OCI-M1 (cell line): ENCODE measurements at regions not wholly inside any gene's neighbourhood (a gene's known extent, or its start where the extent isn't known, plus 50 kb on each side); places are given as distances from the start of the nearest gene placed in this dataset.
A peak's percentile ranks its signal among the peaks of the same experiment; 100 is the strongest.

Experiments used
- DNase-seq: peaks from one replicate; lab custom pipeline; 2025; lab: John Stamatoyannopoulos, UW

DNA sequence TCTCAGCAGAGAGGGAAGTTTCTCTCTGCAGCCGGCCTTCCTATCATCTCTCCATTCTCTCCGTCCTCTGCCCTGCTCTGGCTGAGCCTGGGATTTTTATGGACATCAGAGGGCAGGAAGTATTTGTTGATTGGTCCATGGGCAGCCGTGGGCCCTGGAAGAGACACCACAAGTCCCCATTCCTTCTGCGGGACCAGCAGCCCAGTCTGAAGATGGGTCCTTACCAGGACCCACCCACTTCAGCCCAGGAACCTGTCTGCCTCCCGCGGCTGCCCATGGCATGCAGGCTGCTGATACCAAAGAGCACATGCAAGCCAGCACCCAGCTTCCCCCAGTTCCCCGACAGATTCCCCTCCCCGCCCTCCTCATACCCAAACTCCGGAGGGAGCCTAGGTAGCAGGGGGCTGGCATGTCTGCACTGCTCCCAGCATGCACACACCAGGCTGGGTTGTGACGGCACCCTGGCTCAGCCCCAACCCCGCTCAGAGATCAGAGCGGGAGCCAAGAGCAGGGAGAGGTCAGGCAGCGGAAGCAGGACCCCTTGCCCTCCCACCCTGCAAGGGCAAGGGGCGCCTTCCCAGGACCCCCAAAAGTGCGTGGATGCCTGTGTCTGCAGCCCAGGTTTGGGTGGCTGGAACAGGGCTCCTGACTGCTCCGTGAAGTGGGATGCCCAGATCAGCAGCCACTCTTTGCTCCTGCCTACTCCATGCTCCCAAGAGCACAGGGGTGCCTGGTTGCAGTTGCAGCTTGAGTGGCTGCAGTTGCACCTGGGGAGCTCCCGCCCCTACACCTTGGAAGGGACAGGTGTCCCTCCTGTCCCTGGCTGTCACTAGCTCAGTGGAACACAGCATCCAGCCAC is 538.6 kb upstream of the POT1 start:
- DNase-seq: no peak

- DNase-seq: no peak
These were observed 535.9 kb upstream of the POT1 start for GRCh38 chr7:125465527-125465926.

- DNase-seq: no peak
These were observed 533.0 kb upstream of the POT1 start for GRCh38 chr7:125462615-125463014.

DNA sequence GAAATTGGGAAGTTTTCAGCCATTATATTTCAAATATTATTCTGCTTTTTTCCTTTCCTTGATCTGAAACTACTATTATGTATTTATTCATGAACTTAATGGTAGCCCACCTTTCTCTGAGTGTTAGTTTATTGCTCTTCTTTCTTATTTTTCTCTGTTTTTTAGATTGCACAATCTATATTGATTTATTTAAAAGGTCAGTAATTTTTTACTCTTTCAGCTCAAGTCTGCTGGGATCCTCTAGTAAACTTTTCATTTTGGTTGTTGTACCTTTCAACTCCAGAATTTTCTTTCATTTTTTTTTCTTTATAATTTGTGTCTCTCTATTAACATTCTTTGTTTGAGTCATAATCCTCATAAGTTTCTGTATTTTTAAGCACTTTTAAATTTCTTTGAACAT is 529.4 kb upstream of the POT1 start:
- DNase-seq: no peak

DNA sequence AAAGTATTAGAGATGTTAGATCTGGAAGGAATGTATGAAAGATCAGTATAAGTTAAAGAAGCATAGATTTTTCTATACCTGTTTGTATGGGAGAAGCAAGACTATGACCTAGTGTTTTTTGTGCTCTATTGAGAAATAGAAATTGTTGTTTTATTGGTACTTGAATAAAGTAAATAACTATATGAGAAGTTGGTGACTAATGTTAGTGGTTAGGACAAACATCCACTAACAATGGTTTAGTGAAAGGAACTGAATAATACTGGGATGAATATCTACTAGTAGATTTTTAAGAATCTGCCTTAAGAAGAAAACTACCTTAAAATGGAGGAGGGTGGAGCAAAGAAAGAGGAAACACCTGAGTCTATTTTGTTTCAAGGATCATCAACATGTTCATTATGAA is 521.1 kb upstream of the POT1 start:
- no peak for DNase-seq

- DNase-seq: no peak
These were observed 516.2 kb upstream of the POT1 start for GRCh38 chr7:125445836-125446235.

DNA sequence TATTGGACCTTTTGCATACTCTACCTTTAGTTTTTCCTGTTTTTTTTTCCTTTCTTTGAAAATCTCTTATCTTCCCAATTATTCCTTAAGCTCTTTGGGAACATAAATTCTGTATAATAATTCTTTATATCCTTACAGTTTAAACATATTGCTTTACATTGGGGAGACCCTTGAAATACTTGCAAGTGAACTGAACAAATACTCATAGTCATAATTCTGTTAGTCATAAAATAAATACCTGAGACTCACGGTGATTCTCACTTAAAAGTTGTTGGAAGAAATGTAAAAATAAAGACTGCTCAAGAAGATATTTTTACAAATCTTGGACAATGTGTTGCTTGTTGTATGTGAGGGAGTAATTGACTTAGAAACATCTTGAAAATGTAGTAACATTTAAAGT is 515.2 kb upstream of the POT1 start:
- no peak for DNase-seq

GRCh38 chr7:125436220-125436619 is 506.6 kb upstream of the POT1 start:
- DNase-seq: no peak

- no peak for DNase-seq
These were observed 501.7 kb upstream of the POT1 start for GRCh38 chr7:125431349-125431748.

GRCh38 chr7:125430013-125430412 is 500.4 kb upstream of the POT1 start:
- DNase-seq: no peak

GRCh38 chr7:125427676-125428075 is 498.1 kb upstream of the POT1 start:
- no peak for DNase-seq

DNA sequence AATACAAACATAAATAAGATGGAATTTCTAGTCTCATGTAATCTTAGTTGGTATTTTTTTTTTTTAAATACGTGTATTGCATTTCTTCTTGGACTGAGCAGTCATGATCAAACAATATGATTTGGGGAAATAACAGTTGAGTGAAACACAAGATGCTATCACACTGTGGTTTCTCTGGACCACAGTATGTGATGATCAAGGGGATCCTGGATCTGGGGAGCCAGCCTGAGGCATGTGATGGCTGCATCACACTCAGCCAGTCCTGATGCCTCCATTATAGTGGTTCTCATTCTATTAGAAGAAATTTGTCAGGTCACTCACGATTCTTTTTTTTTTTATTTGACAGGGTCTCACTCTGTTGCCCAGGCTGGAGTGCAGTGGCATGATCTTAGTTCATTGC is 495.9 kb upstream of the POT1 start:
- DNase-seq: no peak

DNA sequence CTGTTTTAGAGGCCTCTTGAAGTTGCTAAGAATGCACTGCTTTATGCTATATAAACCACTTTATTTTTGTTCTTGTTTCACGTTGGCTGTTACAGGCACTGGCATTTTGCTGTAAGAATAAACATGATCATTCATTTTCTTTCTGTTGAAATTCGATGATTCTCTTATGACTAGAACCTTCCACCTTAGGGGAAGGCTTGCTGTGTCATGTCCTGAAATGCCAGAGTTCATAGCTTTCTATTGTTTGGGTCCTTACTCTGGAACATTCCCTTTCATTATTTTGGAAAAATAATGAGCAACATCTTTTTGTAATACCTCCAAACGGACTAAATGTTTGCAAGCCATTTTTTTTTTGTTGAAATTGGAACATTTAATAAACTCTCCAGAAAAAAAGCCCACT is 495.1 kb upstream of the POT1 start:
- DNase-seq: no peak

DNA sequence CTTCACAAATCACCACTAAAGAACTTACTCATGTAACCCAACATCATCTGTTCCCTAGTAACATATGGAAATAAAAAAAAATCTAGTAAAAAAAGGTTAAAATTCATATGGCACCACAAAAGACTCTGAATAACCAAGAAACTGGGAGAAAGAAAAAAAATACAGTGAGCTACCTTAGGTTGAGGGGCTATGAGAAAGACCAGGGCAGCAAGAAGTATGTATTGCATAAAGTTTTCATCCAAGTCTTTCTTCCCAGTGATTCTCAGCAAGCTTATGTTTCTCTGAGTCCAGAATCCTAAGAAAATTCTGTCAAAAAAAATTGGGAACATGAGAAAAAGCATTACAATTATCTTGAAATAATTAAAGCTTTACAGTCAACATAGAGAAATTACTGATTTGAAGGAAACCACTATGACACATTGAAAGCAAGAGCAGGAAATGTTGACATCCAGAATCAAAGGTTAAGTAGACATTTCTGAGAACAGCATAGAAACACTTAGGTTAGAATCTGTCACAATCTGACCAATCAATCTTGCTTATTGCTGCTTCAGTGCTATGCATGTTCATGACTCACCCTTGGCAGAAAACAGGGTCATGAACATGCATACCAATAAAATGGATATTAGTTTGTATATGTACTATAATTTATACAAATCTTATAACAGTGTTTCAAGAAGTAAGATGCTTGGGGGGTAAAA is 494.0 kb upstream of the POT1 start:
- DNase-seq: peak; percentile 57

- DNase-seq: peak; percentile 21
These were observed 491.8 kb upstream of the POT1 start for GRCh38 chr7:125421407-125421806.

DNA sequence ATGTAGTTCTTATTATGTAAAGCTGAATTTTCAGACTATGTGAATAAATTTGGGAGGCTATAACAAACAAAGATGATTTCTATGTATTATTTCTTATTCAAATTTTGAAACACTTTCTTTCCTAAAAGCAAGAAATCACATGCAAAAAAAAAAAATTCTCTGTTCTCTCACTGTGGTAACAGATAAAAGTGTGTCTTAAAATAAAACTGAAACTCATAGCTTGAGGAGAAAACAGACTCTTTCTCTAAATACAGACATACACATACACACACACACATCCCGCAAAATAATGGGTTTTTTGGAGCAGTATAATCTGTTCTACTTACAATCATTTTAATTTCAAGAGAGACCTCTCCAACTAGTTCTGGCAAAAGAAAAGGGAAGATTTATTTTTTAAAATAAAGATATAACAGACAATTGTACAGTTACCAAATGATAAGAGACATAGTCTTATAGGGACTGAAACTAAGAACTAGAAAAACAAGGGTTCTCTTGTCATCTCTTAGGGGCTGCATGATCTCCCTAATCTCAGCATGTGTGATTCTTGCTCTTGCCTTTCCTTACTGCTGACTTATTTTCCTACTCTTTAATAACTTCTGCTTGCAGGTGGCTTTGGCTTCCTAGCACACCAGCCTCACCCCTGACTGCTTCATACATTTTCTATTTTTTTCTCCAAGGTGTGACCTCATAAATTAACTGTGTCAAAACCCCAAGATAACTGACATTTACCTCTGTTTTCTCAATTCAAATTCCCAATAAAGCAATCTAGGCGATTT is 483.5 kb upstream of the POT1 start:
- DNase-seq: peak; percentile 38

DNA sequence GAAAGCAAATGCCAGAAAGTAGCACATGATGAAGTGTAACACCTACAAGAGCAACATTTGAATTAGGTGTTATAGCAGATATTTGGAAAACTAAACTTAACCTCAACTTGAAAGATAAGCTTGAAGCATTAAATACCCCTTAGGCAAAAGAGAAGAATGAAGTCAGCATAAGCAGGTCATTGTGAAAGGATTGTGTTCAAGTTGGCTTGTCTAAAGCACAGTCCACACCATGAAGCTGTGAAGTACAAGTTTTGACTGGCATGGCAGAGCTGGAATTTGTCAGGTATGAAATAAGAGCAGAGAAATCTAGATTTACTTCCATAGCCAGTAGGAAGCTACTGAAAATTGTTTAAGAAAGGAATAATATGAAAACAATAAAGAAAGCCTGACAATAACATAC is 480.3 kb upstream of the POT1 start:
- no peak for DNase-seq

DNA sequence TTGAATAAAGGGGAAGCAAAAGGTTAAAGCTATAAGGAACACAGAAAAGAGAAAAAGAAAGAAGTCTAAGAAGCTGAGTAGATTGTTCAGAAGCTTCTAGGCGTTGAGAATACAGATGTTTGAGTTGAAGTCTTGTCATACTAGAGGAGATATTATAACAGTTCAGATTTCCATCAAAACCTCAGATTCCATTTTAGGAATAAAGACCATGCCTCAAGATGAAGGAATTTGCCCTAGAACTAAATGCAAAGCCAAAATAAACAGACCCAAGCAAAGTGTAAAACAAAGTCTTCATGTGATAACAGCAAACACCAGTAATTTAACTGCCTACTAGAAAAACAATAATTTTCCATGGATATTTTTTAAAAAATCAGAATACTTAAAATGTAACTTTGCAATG is 476.5 kb upstream of the POT1 start:
- no peak for DNase-seq

DNA sequence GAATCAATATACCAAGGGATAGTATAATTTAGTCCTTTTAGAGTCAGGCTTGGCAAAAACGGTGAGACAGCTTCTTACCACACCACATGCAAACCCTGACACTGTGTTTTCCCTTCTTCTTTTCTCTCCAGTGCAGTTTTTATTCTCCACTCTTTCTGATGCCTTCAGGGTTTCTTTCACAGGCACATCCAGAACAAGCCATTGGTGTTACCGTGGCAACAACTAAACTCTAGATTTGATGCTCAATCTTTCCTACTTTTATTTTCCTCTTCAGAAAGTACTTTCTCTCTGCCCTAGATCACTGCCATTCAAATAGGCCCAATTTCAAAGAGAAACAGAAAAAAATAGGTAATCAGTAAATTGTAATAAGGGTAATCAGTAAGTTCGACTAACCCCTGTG is 469.8 kb upstream of the POT1 start:
- DNase-seq: no peak

DNA sequence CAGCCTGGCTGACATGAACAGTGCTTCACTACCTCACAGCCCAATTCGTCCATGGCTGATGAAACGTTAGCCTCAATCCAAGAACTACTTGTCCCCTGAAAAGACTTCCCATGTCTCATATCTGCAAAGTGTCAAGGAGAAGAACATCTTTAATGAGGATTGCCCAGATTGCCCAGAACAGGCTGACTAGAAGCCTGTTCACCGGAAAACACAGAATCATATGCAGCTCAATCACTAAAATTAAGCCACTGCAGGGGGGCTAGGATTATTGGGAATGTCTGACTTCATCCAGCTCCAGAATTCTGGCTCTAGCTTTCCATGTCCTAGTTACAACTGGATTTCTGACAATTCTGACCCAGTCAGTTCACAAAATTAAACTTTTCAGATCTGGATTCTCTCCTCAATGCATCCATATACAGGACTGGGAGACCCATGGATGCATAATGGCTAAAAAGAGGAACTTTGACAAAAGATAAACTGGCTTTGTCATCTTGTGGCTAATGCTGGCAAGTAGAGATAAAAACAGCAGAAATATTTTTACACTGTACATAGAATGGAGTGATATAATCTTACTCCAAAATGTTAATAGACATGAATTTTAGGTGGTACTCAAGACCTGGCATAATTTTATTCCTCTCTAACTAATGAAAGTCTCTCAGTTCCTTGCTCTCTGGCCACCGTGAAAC is 467.0 kb upstream of the POT1 start:
- DNase-seq: peak; percentile 86

DNA sequence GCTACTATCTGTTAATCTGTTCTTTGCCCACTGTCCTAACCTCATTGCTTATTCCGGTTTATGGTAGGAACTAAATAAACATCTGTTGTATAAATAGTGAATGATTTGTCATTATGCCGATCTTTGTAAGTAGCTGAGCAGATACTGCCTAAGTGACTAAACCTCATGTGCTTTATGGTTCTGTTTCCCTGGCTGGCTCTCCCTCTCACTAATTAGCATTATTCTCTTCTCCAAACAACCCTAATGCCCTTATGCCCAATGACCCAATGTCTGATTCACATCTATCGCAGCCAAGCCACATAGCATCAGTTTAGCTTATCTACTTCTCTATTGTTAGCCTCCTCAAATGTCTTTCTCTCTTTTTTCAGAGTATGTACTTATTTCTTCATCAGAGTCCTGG is 462.3 kb upstream of the POT1 start:
- DNase-seq: no peak

GRCh38 chr7:125390981-125391380 is 461.4 kb upstream of the POT1 start:
- no peak for DNase-seq
